Spleen (tissue), 11 donors: ENCODE measurements at regions not wholly inside any gene's neighbourhood (a gene's known extent, or its start where the extent isn't known, plus 50 kb on each side); places are given as distances from the start of the nearest gene placed in this dataset.
"Not testable (repeated sequence)": the region's sequence is repeated elsewhere in the genome, so short reads cannot be mapped to it uniquely, and the experiment has no call there.

Experiments used
- DNase-seq: peaks from one replicate; pipeline ENCODE4 v3.0.0-alpha.2; 2020
- H3K27ac ChIP-seq, 8 donors: fragments of 200-600 bp; sonication (generic) in 7 of 8; 1 replicate in 4 of 8; 2 replicates in 4 of 8; pipeline versions ENCODE4 v1.5.0 to v1.8.0; 2016 to 2021; ENCODE audit warnings: inconsistent platforms in 4 of 8, mild to moderate bottlenecking in 4 of 8, moderate library complexity in 1 of 8
- H3K27me3 ChIP-seq, 7 donors: fragments of 200-600 bp; sonication (generic) in 6 of 7; replicated peaks in 1 of 7; 1 replicate in 4 of 7; 2 replicates in 3 of 7; pipeline versions ENCODE4 v1.5.0 to v1.8.0; 2016 to 2021; ENCODE audit warnings: inconsistent platforms in 3 of 7, mild to moderate bottlenecking in 1 of 7
- H3K36me3 ChIP-seq, 6 donors: fragments of 200-600 bp; sonication (generic) in 5 of 6; 1 replicate in 4 of 6; 2 replicates in 2 of 6; pipeline versions ENCODE4 v1.5.0 to v1.8.0; 2016 to 2021; ENCODE audit warnings: inconsistent platforms in 2 of 6
- H3K4me1 ChIP-seq, 6 donors: fragments of 200-600 bp; sonication (generic) in 5 of 6; 1 replicate in 3 of 6; 2 replicates in 3 of 6; pipeline versions ENCODE4 v1.5.0 to v1.8.0; 2016 to 2021; ENCODE audit warnings: inconsistent platforms in 3 of 6
- H3K4me3 ChIP-seq, 8 donors: fragments of 200-600 bp; sonication (generic) in 7 of 8; 1 replicate in 4 of 8; 2 replicates in 4 of 8; pipeline versions ENCODE4 v1.5.0 to v1.8.0; 2016 to 2021; ENCODE audit warnings: inconsistent platforms in 4 of 8, mild to moderate bottlenecking in 4 of 8, moderate library complexity in 2 of 8
- H3K9me3 ChIP-seq, 8 donors: fragments of 200-600 bp; sonication (generic) in 7 of 8; 1 replicate in 4 of 8; 2 replicates in 4 of 8; pipeline versions ENCODE4 v1.5.0 to v1.8.0; 2016 to 2021; ENCODE audit warnings: inconsistent platforms in 4 of 8
- POLR2A ChIP-seq, 3 donors: fragments of 450-650 bp; IDR thresholded peaks; one replicate each; pipeline ENCODE4 v1.5.1; 2017; ENCODE audit warnings: antibody characterized with exemption in 3 of 3, mild to moderate bottlenecking in 1 of 3
- POLR2AphosphoS5 ChIP-seq, 3 donors: sonication (generic); formaldehyde crosslinking; IDR thresholded peaks; one replicate each; pipeline ENCODE4 v1.5.1; 2017; ENCODE audit warnings: antibody characterized with exemption in 3 of 3
- WGBS, 5 donors: extraction: QIAGEN DNeasy Blood & Tissue Kit in 3 of 5; methylation state at CpG; one replicate each; pipeline versions ENCODE4 v1.1.5 to v1.1.7; 2013 to 2018; 5-methylcytosine and 5-hydroxymethylcytosine counted together
- intact Hi-C: fragments of 100-400 bp; cut with DNase I; formaldehyde crosslinking; loops from one replicate; pipeline ENCODE4 v1.15.0; 2023; ENCODE audit warnings: low total_unique reads
- TF ChIP-seq, protein P1 (sequence below), 11 experiments: fragments of 200-600 bp in 7 of 11; fragments of 450-650 bp in 4 of 11; sonication (generic) in 4 of 11; IDR thresholded peaks in 8 of 11; conservative IDR thresholded peaks in 3 of 11; 1 replicate in 7 of 11; 2 replicates in 4 of 11; pipeline versions ENCODE4 v1.4.0 to v1.8.0; 2016 to 2021; ENCODE audit warnings: antibody characterized with exemption in 11 of 11, inconsistent platforms in 4 of 11, mild to moderate bottlenecking in 1 of 11
- donor health status: healthy with polysubstance abuse.
- donor health status: DM: no; HTN: no; CAD: no; lungs with moderate emphysema.
- donor health status: DM: no; HTN: no; CAD: no.
- donor health status: Bipolar disorder and iron deficiency.
- donor health status: healthy.
- donor health status: DM: no; HTN: no; CAD: no.
- donor health status: DM: yes; HTN: yes; CAD: no.

GRCh38 chr12:116443821-116444589 is 115.2 kb upstream of the MAP1LC3B2 start:
- H3K27me3 ChIP-seq: no peaks in the 10 kb centered on the region
- TF ChIP-seq, protein P1, sequence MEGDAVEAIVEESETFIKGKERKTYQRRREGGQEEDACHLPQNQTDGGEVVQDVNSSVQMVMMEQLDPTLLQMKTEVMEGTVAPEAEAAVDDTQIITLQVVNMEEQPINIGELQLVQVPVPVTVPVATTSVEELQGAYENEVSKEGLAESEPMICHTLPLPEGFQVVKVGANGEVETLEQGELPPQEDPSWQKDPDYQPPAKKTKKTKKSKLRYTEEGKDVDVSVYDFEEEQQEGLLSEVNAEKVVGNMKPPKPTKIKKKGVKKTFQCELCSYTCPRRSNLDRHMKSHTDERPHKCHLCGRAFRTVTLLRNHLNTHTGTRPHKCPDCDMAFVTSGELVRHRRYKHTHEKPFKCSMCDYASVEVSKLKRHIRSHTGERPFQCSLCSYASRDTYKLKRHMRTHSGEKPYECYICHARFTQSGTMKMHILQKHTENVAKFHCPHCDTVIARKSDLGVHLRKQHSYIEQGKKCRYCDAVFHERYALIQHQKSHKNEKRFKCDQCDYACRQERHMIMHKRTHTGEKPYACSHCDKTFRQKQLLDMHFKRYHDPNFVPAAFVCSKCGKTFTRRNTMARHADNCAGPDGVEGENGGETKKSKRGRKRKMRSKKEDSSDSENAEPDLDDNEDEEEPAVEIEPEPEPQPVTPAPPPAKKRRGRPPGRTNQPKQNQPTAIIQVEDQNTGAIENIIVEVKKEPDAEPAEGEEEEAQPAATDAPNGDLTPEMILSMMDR (IDR thresholded peaks at IDR 0.05 in 8 of 11, conservative IDR thresholded peaks at IDR 0.05 in 3 of 11): no peak
- 32 to 49% (median 36%) methylated on average over 16 of the region's 16 CpGs for WGBS, 5 donors
- no peak for DNase-seq
- H3K4me1 ChIP-seq: peaks cover 0 to 15% (median 3%) of the 10 kb centered on the region in 6 donors
- peak overlapping the region in 1 of 8 donors; percentile 7 for H3K27ac ChIP-seq
- no peaks in the 10 kb centered on the region for H3K36me3 ChIP-seq
- intact Hi-C loops: no loop called here
- no peaks in the 10 kb centered on the region for H3K9me3 ChIP-seq
- no peak overlapping the region for H3K4me3 ChIP-seq

- Histone ChIP-seq H3K4me3 (no peak overlapping the region), H3K9me3 (peaks cover 0 to 5% (median 0%) of the 10 kb centered on the region in 8 donors), H3K4me1 (peaks cover 0 to 15% (median 3%) of the 10 kb centered on the region in 6 donors), H3K27ac (no peak overlapping the region), H3K36me3 (no peaks in the 10 kb centered on the region), H3K27me3 (no peaks in the 10 kb centered on the region)
- no peak for TF ChIP-seq POLR2A (IDR thresholded peaks at IDR 0.05)
- TF ChIP-seq POLR2AphosphoS5 (IDR thresholded peaks at IDR 0.05): no peak
- TF ChIP-seq, protein P1 (IDR thresholded peaks at IDR 0.05 in 8 of 11, conservative IDR thresholded peaks at IDR 0.05 in 3 of 11): no peak
- intact Hi-C loops: no loop called here
- WGBS, 5 donors: 63 to 79% (median 70%) methylated on average over 7 of the region's 7 CpGs
- DNase-seq: no peak
Measured at GRCh38 chr12:116444590-116444943, 114.6 kb upstream of the MAP1LC3B2 start.

DNA sequence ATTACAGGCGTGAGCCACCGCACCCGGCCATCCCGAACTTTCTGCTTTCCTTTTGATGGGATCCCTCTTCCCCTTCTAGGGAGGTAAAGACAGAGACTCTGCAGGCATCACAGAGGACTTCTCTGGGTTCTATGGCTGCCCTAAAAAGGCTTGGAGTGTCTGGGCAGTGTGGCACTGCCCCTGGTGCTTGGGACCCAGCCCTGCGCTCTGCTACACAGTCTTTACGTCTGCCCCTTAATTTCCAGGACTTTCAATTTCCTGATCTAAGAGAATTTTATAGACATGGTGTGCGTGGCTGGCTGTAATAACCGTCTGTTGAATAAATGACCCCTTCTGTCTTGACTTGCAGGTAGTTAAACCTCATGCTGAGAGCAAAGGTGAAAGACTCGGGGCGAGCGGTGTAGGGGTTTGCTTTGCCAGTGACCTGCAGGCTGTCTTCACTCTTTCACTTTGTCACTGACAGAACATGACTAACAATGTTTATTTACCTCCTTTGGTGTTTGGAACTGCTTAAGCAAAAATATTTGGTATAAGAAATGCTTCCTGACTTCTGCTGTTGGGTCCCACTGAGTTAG is 110.9 kb upstream of the MAP1LC3B2 start:
- Histone ChIP-seq H3K36me3 (no peaks in the 10 kb centered on the region), H3K27ac (no peak overlapping the region), H3K4me1 (peaks cover 0 to 15% (median 0%) of the 10 kb centered on the region in 6 donors), H3K9me3 (peaks cover 0 to 5% (median 0%) of the 10 kb centered on the region in 8 donors), H3K4me3 (no peak overlapping the region), H3K27me3 (no peaks in the 10 kb centered on the region)
- TF ChIP-seq POLR2AphosphoS5 (IDR thresholded peaks at IDR 0.05) (no peak), POLR2A (IDR thresholded peaks at IDR 0.05) (no peak)
- TF ChIP-seq, protein P1 (IDR thresholded peaks at IDR 0.05 in 8 of 11, conservative IDR thresholded peaks at IDR 0.05 in 3 of 11): no peak
- intact Hi-C loops: no loop called here
- DNase-seq: no peak
- 93 to 96% (median 94%) methylated on average over 11 of the region's 11 CpGs for WGBS, 5 donors

DNA sequence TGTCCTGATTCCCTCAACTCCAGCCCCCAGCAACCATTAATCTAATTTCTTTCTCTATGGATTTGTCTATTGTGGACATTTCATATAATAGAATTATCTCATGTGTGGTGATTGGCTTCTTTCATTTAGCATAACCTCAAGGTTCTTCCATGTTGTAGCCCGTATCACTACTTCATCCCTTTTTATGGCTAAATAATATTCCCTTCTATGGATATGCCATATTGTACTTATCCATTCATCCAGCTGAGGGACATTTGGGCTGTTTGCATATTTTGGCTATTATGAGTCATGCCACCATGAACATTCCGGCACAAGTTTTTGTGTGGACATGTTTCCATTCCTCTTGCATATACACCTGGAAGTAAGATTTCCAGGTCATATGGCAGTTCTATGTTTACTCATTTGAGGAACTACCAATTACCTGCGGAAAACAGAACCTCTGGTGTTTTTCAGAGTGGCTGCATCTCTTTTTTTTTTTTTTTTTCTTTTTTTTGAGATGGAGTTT is 108.7 kb upstream of the MAP1LC3B2 start:
- no peaks in the 10 kb centered on the region for H3K27me3 ChIP-seq
- no peaks in the 10 kb centered on the region for H3K36me3 ChIP-seq
- H3K27ac ChIP-seq: no peak overlapping the region
- 94 to 97% (median 97%) methylated on average over 3 of the region's 3 CpGs for WGBS, 5 donors
- no peak for DNase-seq
- no peak overlapping the region for H3K4me3 ChIP-seq
- TF ChIP-seq, protein P1 (IDR thresholded peaks at IDR 0.05 in 8 of 11, conservative IDR thresholded peaks at IDR 0.05 in 3 of 11): no peak
- no peak for TF ChIP-seq POLR2AphosphoS5 (IDR thresholded peaks at IDR 0.05)
- TF ChIP-seq POLR2A (IDR thresholded peaks at IDR 0.05): no peak
- H3K4me1 ChIP-seq: peaks cover 0 to 27% (median 3%) of the 10 kb centered on the region in 6 donors
- intact Hi-C loops: no loop called here
- H3K9me3 ChIP-seq: peaks cover 0 to 5% (median 0%) of the 10 kb centered on the region in 8 donors

DNA sequence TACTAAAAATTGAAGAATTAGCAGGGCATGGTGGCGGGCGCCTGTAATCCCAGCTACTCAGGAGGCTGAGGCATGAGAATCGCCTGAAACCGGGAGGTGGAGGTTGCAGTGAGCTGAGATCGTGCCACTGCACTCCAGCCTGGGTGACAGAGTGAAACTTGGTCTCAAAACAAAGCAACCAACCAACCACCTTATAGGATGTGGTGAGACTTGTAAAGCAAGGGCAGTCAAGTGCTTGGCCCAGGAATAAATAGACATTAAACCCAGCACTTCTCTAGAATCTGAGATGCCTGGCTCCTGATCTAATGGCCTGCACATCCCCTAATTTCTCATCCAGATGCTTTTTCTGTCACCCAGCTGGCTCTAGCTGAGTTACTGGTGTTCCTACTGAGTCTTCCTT is 106.2 kb upstream of the MAP1LC3B2 start:
- intact Hi-C loops, H3K27ac ChIP-seq, DNase-seq, H3K4me3 ChIP-seq, H3K27me3 ChIP-seq, H3K9me3 ChIP-seq, H3K36me3 ChIP-seq: not testable (repeated sequence)
- H3K4me1 ChIP-seq: peaks cover 0 to 35% (median 9%) of the 10 kb centered on the region in 6 donors
- WGBS, 5 donors: 78 to 87% (median 81%) methylated on average over 5 of the region's 5 CpGs
